ENCODE measurements at regions not wholly inside any gene's neighbourhood (a gene's known extent, or its start where the extent isn't known, plus 50 kb on each side); places are given as distances from the start of the nearest gene placed in this dataset.
"Not testable (repeated sequence)": the region's sequence is repeated elsewhere in the genome, so short reads cannot be mapped to it uniquely, and the experiment has no call there.

DNA sequence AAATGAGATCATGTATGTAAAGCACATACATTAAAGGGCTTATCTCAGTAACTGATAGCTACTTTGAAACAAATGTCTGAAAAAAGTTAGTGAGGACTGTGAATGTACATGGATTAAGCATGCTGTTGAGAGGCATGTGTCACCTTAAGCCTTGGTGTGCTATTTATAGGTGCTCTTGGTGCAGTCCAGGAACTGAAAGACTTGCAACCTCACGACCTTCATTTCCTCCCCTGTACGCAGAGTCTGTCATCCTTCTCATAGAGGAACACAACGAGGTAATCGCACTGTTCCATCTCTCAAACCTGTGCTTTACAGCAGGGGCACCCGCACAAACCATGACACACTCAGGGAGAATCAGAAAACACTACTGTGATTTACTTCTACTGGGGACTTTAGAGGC, 65.6 kb downstream of the UFM1 start:
- no peak for DNase-seq (ENCODE audit: low read depth)

- DNase-seq (ENCODE audit: low read depth): no peak
Observed at GRCh38 chr13:38417241-38417640, 67.6 kb downstream of the UFM1 start.

DNA sequence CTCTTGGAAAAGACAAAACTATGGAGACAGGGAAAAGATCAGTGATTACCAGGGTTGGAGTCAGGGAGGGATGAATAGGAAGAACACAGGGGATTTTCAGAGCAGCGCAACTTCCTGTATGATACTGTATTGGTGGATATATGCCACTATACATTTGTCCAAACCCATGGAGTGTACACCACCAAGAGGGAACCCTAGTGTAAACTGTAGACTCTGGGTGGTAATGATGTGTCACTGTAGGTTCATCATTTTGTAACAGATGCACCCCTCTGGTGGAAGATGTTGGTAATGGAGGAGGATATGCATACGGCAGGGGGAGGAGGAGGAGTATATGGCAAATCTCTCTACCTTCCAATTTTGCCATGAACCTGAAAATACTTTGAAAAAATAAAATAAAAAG, 68.1 kb downstream of the UFM1 start:
- DNase-seq (ENCODE audit: low read depth): peak; percentile 23

DNA sequence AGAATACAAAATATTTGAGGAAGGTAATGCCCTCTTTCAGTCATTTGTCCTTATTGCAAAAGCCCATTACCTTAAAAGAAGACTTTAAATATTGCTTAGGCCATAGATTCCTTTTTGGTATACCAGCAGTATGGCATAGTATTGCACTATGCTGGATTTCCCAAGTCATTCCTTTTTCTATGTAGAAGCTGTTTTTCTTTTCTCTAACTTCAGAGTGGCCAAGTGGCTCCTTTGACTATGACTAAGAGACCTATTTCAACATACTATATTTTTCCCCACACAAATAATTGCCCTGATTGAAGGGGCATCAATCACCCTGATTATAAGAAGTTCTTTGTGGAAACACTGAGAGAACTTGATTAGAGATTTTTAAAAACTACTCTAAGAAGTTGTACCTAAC, 68.6 kb downstream of the UFM1 start:
- no peak for DNase-seq (ENCODE audit: low read depth)

GRCh38 chr13:38419312-38419873, 69.7 kb downstream of the UFM1 start:
- no peak for DNase-seq (ENCODE audit: low read depth)

- no peak for DNase-seq (ENCODE audit: low read depth)
Observed at GRCh38 chr13:38421590-38422560, 72.2 kb downstream of the UFM1 start.

DNA sequence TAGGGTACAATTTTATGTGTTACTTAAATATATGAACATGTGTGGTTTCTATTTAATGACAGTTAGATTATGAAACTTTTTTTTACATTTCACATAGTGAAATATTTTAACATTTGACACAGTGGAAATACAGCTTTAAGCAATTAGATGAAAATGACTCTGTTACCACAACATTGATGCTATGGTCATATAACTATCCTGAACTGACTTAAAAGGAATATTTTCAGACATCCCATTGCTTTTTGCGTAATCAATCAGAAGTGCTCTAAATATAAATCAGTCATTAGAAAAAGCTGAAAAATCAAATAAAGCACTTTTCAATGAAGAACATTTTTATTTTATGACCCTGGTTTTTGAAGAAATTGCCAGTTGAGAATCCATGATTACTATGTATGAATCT, 80.3 kb downstream of the UFM1 start:
- no peak for DNase-seq (ENCODE audit: low read depth)

- DNase-seq (ENCODE audit: low read depth): peak; percentile 2
Observed at GRCh38 chr13:38430796-38431195, 81.1 kb downstream of the UFM1 start.

DNA sequence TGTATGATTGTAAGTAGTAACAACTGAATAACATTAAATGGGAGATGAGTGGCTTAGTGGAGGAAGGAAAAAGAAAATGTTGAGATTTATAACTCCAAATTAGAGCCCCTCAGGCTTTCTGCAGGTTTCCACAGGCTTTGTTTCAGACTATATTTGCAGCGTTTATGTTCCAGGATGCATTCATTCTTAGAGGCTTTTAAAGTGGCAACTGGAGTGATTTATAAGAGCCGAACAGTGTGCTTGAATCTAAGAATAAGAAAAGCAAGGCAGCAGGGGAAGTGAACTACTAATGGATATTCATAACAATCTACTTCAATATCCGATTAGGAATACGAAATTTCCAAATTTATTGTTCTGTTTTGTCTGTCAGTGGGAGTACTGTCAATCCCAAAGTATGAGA, 91.0 kb downstream of the UFM1 start:
- DNase-seq (ENCODE audit: low read depth): no peak

- DNase-seq (ENCODE audit: low read depth): no peak
Observed at GRCh38 chr13:38444904-38445303, 95.3 kb downstream of the UFM1 start.

DNA sequence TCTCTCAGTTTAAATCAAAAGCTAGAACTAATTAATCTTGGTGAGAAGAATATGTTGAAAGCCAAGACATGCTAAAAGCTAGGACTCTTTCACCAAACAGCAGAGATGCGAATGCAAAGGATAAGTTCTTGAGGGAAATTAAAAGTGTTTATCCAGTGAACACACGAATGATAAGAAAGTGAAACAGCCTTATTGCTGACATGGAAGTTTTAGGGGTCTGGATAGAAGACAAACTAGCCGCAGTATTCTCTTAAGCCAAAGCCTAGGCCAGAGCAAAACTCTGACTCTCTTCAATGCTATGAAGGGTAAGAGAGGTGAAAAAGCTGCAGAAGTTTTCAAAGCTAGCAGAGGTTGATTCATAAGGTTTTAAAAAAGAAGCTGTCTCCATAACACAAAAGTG, 103.0 kb downstream of the UFM1 start:
- no peak for DNase-seq (ENCODE audit: low read depth)

GRCh38 chr13:38462605-38463004, 113.0 kb downstream of the UFM1 start:
- DNase-seq (ENCODE audit: low read depth): no peak

- no peak for DNase-seq (ENCODE audit: low read depth)
Observed at GRCh38 chr13:38463048-38463447, 113.4 kb downstream of the UFM1 start.

DNA sequence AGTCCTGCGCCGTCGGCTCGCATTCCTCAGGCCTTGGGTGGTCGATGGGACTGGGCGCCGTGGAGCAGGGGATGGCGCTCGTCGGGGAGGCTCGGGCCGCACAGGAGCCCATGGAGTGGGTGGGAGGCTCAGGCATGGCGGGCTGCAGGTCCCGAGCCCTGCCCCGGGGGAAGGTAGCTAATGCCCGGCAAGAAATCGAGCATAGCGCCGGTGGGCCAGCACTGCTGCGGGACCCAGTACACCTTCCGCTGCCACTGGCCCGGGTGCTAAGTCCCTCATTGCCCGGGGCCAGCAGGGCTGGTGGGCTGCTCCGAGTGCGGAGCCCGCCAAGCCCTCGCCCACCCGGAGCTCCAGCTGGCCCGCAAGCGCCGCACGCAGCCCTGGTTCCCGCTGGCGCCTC, 122.8 kb downstream of the UFM1 start:
- not testable (repeated sequence) for DNase-seq (ENCODE audit: low read depth)

DNA sequence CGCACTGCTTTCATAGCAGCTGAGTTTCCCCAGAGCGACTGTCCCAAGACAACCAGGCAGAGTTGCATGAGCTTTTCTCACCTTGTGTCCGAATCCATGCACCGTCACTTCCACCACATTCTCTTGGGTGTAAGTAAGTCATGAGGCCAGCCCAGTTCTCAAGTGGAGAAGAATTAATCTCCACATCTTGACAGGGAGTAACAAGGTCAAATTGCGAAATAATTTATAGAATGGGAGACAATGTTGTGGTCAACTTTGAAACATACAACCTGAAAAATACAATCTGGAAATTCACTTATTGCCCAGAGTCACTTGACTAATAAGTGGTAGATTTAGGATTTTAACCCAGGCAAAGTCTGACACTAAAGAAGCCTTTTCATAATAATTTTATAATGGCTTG, 123.7 kb downstream of the UFM1 start:
- no peak for DNase-seq (ENCODE audit: low read depth)

GRCh38 chr13:38477676-38478075, 128.0 kb downstream of the UFM1 start:
- DNase-seq (ENCODE audit: low read depth): no peak

DNA sequence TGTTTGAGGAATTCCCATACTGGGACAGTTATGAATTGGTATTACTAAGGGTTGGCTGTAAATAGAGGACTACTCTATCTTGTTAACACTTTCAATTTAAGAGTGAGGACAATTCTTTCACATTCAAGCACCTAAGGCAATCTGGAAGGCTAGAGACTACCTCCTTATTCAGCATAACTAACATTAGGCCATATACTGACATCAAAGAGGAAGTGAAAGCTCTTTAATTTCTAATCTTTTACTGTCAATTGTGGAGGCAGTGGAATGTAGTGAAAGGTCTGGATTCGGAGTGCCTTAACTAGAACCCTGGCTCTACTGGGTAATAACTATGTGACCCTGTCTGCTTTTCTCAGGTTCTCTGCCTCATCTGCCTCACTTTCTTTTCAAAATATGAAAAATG, 134.0 kb downstream of the UFM1 start:
- DNase-seq (ENCODE audit: low read depth): no peak

DNA sequence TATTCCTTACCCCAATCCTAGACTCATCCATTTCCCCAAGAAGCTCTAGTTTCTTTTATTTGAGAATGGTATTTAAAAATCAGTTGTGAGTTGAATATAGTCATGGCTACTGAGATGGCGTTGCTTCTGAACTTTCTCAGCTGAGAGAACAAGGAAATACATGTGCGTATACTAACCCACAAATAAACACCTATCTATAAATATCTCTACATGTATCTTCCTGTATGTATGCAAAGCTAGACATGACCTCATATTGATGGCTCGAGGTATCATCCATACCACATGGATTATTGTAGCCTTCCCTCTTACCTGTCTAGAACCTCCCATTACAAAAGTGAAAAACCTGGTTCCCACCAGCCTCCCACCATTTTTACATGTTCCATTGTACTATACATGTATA, 141.0 kb downstream of the UFM1 start:
- no peak for DNase-seq (ENCODE audit: low read depth)

DNA sequence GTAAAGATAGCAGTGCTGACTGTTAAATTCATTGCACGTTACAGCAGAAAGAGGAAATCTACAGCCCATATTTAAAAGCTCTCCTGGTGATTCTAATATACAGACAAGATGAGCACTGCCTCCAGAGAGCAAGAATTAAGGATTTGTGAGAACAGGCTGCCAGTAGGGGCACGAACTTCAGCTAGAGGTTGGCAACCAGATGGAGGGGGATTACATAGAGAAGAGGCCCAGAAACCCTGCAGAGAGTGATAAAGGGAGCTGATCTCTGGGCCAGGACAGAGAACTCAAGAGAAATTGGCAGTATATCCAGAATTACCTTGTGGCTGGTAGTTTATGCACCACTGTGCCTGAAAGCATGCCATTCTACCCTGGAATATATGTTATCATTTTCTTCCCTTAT, 144.8 kb downstream of the UFM1 start:
- DNase-seq (ENCODE audit: low read depth): no peak

DNA sequence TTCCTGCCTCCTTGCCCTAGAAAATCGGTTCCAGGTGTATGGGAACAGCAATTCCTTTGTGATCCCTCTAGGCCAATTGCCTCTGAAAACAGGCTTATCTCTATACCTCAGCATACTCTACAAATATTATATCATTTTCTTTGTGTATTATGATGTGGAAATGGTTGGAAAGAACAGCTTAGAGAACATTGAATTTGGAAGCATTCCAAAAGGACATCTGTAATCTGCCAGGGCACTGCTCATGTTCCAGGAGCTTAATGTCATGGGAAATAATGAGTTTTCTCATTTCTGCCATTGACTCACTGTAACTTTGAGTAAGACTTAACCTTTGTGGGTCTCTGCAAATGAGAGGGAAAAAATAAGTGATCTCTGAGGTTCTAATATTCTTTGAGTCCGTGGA, 147.3 kb downstream of the UFM1 start:
- no peak for DNase-seq (ENCODE audit: low read depth)

GRCh38 chr13:38498271-38498670, 148.6 kb downstream of the UFM1 start:
- no peak for DNase-seq (ENCODE audit: low read depth)

GRCh38 chr13:38514575-38514974, 164.9 kb downstream of the UFM1 start:
- no peak for DNase-seq (ENCODE audit: low read depth)

DNA sequence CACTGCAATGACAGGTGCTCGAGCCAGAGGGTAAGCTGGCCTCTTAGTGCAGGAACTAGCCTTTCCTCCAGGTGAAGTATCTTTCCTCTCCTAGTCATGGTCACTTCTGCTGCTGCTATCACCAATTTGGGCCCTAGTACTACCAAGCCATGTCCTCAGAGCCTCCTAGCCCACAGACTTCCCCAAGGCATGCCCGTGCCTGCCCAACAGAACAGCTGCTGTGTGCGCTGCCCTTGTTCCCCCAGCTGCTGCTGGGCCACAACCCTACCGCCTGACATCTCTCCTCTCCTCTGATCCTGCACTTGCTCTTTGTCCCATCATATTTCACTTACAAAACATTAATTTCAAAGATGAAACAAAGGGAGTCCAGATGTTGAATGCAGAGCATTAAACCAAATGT, 168.5 kb upstream of the FREM2 start:
- no peak for DNase-seq (ENCODE audit: low read depth)

Data from EH (cell line).